Smooth muscle cell (in vitro differentiated cells): ENCODE measurements at regions not wholly inside any gene's neighbourhood (a gene's known extent, or its start where the extent isn't known, plus 50 kb on each side); places are given as distances from the start of the nearest gene placed in this dataset.

Experiments
- DNase-seq: peaks from one replicate; lab custom pipeline; 2025; ENCODE audit not compliant: unreplicated experiment; lab: John Stamatoyannopoulos, UW
- H2AFZ ChIP-seq: fragments of 200-600 bp; sonication (generic); 2 replicates; pipeline ENCODE4 v1.6.0; 2016; ENCODE audit warnings: antibody characterized with exemption, low read depth, mild to moderate bottlenecking
- H3F3A ChIP-seq: fragments of 200-600 bp; sonication (generic); 2 replicates; pipeline ENCODE4 v1.6.0; 2017; ENCODE audit warnings: antibody characterized with exemption, low read depth
- H3K27ac ChIP-seq: fragments of 200-600 bp; sonication (generic); 2 replicates; pipeline ENCODE4 v1.5.1; 2016; ENCODE audit warnings: low read depth, mild to moderate bottlenecking
- H3K27me3 ChIP-seq: fragments of 200-600 bp; sonication (generic); 2 replicates; pipeline ENCODE4 v1.6.1; 2016; ENCODE audit warnings: low read depth, mild to moderate bottlenecking
- H3K36me3 ChIP-seq: fragments of 200-600 bp; sonication (generic); 2 replicates; pipeline ENCODE4 v1.5.1; 2016; ENCODE audit warnings: low read depth
- H3K4me1 ChIP-seq: fragments of 200-600 bp; sonication (generic); 2 replicates; pipeline ENCODE4 v1.5.1; 2016; ENCODE audit warnings: low read depth
- H3K4me2 ChIP-seq: fragments of 200-600 bp; sonication (generic); 2 replicates; pipeline ENCODE4 v1.6.0; 2016; ENCODE audit warnings: mild to moderate bottlenecking
- H3K4me3 ChIP-seq: fragments of 200-600 bp; sonication (generic); 2 replicates; pipeline ENCODE4 v1.5.1; 2016; ENCODE audit warnings: mild to moderate bottlenecking
- H3K79me2 ChIP-seq: fragments of 200-600 bp; sonication (generic); 2 replicates; pipeline ENCODE4 v1.6.0; 2016; ENCODE audit warnings: low read depth, mild to moderate bottlenecking
- H3K9ac ChIP-seq: fragments of 200-600 bp; sonication (generic); 2 replicates; pipeline ENCODE4 v1.6.0; 2016; ENCODE audit warnings: low read depth
- H3K9me3 ChIP-seq: fragments of 200-600 bp; sonication (generic); replicated peaks from 2 replicates; pipeline ENCODE4 v1.5.1; 2016; ENCODE audit warnings: low read depth
- H4K20me1 ChIP-seq: fragments of 200-600 bp; sonication (generic); 2 replicates; pipeline ENCODE4 v1.6.0; 2016; ENCODE audit warnings: low read depth
- CTCF ChIP-seq: fragments of 200-600 bp; sonication (generic); IDR thresholded peaks from 2 replicates; pipeline ENCODE4 v1.5.1; 2017; ENCODE audit warnings: borderline replicate concordance, mild to moderate bottlenecking, antibody characterized with exemption; ENCODE audit not compliant: insufficient read depth, poor library complexity, severe bottlenecking
- WGBS: methylation state at CpG from one replicate; pipeline ENCODE4 v1.1.7; 2016; ENCODE audit warnings: low lambda C conversion rate; 5-methylcytosine and 5-hydroxymethylcytosine counted together

GRCh38 chr5:124253203-124253810, 493.1 kb downstream of the ZNF608 start:
- DNase-seq, result no peak
- no peaks in the 10 kb centered on the region for H3K36me3 ChIP-seq
- no peak for TF ChIP-seq CTCF
- H4K20me1 ChIP-seq, result no peaks in the 10 kb centered on the region
- no peaks in the 10 kb centered on the region for H3K9me3 ChIP-seq
- H3K27ac ChIP-seq, result no peak overlapping the region
- H3K4me1 ChIP-seq, result no peaks in the 10 kb centered on the region
- no peaks in the 10 kb centered on the region for H3F3A ChIP-seq
- H3K9ac ChIP-seq, result no peak overlapping the region
- no peaks in the 10 kb centered on the region for H3K27me3 ChIP-seq
- no peak overlapping the region for H2AFZ ChIP-seq
- no peak overlapping the region for H3K4me2 ChIP-seq
- 94% methylated on average over 11 of the region's 11 CpGs for WGBS
- H3K4me3 ChIP-seq, result no peak overlapping the region
- no peaks in the 10 kb centered on the region for H3K79me2 ChIP-seq

GRCh38 chr5:124252747-124253146, 493.7 kb downstream of the ZNF608 start:
- no peak overlapping the region for H3K4me2 ChIP-seq
- WGBS, result 100% methylated on average over 1 of the region's 1 CpG

GRCh38 chr5:124252191-124252638, 494.2 kb downstream of the ZNF608 start:
- no peak overlapping the region for H3K9ac ChIP-seq
- peaks cover under 1% of the 10 kb centered on the region for H3K36me3 ChIP-seq
- H4K20me1 ChIP-seq, result no peaks in the 10 kb centered on the region
- no peaks in the 10 kb centered on the region for H3K27me3 ChIP-seq
- no peak overlapping the region for H2AFZ ChIP-seq
- H3K79me2 ChIP-seq, result no peaks in the 10 kb centered on the region
- DNase-seq, result no peak
- 29% methylated on average over 2 of the region's 2 CpGs for WGBS
- no peaks in the 10 kb centered on the region for H3F3A ChIP-seq
- no peaks in the 10 kb centered on the region for H3K9me3 ChIP-seq
- no peak for TF ChIP-seq CTCF
- H3K4me2 ChIP-seq, result no peak overlapping the region
- no peak overlapping the region for H3K27ac ChIP-seq
- no peak overlapping the region for H3K4me3 ChIP-seq
- H3K4me1 ChIP-seq, result no peaks in the 10 kb centered on the region

More at GRCh38 chr5:124252747-124253146, 493.7 kb downstream of the ZNF608 start:
- no peaks in the 10 kb centered on the region for H4K20me1 ChIP-seq
- H3K4me3 ChIP-seq, result no peak overlapping the region
- H3K9ac ChIP-seq, result no peak overlapping the region
- H3K79me2 ChIP-seq, result no peaks in the 10 kb centered on the region
- no peaks in the 10 kb centered on the region for H3K4me1 ChIP-seq
- H3K27me3 ChIP-seq, result no peaks in the 10 kb centered on the region
- no peak overlapping the region for H3K27ac ChIP-seq
- no peak for DNase-seq
- no peaks in the 10 kb centered on the region for H3K9me3 ChIP-seq
- H3K36me3 ChIP-seq, result no peaks in the 10 kb centered on the region
- H2AFZ ChIP-seq, result no peak overlapping the region
- no peak for TF ChIP-seq CTCF
- no peaks in the 10 kb centered on the region for H3F3A ChIP-seq

- Histone ChIP-seq H3K4me1 (no peaks in the 10 kb centered on the region), H3F3A (no peaks in the 10 kb centered on the region), H3K9me3 (peaks cover 18% of the 10 kb centered on the region), H3K27me3 (no peaks in the 10 kb centered on the region), H4K20me1 (no peaks in the 10 kb centered on the region), H3K9ac (no peak overlapping the region), H3K27ac (no peak overlapping the region), H3K4me3 (no peak overlapping the region), H3K79me2 (no peaks in the 10 kb centered on the region), H3K4me2 (no peak overlapping the region), H2AFZ (no peak overlapping the region), H3K36me3 (peaks cover 3% of the 10 kb centered on the region)
- no peak for DNase-seq
- TF ChIP-seq CTCF, result no peak
These were observed 501.2 kb downstream of the ZNF608 start for GRCh38 chr5:124245276-124245675.
